MM.1S (cell line): ENCODE measurements at regions not wholly inside any gene's neighbourhood (a gene's known extent, or its start where the extent isn't known, plus 50 kb on each side); places are given as distances from the start of the nearest gene placed in this dataset.

Experiments used
- CTCF ChIP-seq: fragments of 300-600 bp; sonication (generic); IDR thresholded peaks from 2 replicates; pipeline ENCODE4 v1.5.1; 2016; ENCODE audit warnings: antibody characterized with exemption, low read length, mixed read lengths
- EZH2phosphoT487 ChIP-seq: fragments of 300-600 bp; sonication (generic); IDR thresholded peaks from 2 replicates; pipeline ENCODE4 v1.6.1; 2018; ENCODE audit warnings: antibody characterized with exemption, low read length

DNA sequence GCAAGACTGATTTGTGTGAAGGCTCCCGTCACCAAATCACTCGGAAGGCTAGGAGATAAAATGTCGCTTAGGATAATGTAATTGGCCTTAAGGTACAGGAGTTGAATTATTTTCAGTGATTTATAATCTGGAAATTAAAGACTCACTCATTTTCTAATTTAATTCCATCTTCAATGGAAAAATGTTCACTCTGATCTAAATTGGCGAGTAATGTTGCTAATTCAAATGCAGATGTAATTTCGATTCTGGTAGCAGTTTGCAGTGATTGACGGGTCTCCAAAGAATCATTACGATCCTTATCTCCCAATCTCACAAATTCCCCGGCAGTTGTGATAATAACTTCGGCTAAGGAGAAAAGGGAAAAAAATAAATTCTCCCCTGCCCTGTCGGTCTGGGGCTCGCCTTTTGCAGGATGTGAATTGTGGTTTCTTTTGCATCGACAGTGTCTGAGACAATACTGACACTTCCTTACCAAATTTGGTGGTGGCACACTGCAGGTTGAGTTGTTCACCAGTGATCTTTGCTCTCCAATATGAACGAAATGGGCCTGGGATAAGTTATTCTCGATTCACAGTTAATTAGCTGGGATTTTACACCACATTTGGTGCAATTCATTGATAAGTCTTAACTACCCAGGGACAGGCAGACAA, 215.1 kb upstream of the GPR26 start:
- TF ChIP-seq CTCF, result no peak
- TF ChIP-seq EZH2phosphoT487, result no peak
